Gastroesophageal sphincter (tissue), 4 donors: ENCODE measurements at regions not wholly inside any gene's neighbourhood (a gene's known extent, or its start where the extent isn't known, plus 50 kb on each side); places are given as distances from the start of the nearest gene placed in this dataset.

Experiments used
- ATAC-seq: fragments of 150-250 bp; one replicate; pipeline ENCODE4 v1.9.1; 2016; ENCODE audit warnings: mild to moderate bottlenecking, moderate library complexity
- H3K27ac ChIP-seq, 4 donors: fragments of 200-600 bp; sonication (generic) in 3 of 4; 1 replicate in 3 of 4; 2 replicates in 1 of 4; pipeline ENCODE4 v1.5.1; 2016 to 2019
- H3K27me3 ChIP-seq: fragments of 200-600 bp; sonication (generic); one replicate; pipeline ENCODE4 v1.5.1; 2019
- H3K36me3 ChIP-seq, 2 donors: fragments of 200-600 bp; sonication (generic); one replicate each; pipeline ENCODE4 v1.5.1; 2019; ENCODE audit warnings: control low read depth in 1 of 2
- H3K4me1 ChIP-seq, 3 donors: fragments of 200-600 bp; sonication (generic); 1 replicate in 2 of 3; 2 replicates in 1 of 3; pipeline ENCODE4 v1.5.1; 2016 to 2019; ENCODE audit warnings: control low read depth in 2 of 3
- H3K4me3 ChIP-seq, 2 donors: fragments of 200-600 bp; sonication (generic); one replicate each; pipeline ENCODE4 v1.5.1; 2019; ENCODE audit warnings: mild to moderate bottlenecking in 1 of 2, moderate library complexity in 1 of 2
- H3K9me3 ChIP-seq, 3 donors: fragments of 200-600 bp; sonication (generic); one replicate each; pipeline ENCODE4 v1.5.1; 2017 to 2019; ENCODE audit warnings: control low read depth in 2 of 3
- CTCF ChIP-seq, 4 experiments: fragments of 200-600 bp in 2 of 4; fragments of 450-650 bp in 2 of 4; sonication (generic) in 1 of 4; IDR thresholded peaks; one replicate each; pipeline ENCODE4 v1.5.1; 2017 to 2019; ENCODE audit warnings: antibody characterized with exemption in 4 of 4, mild to moderate bottlenecking in 2 of 4, moderate library complexity in 2 of 4
- EP300 ChIP-seq: sonication (generic); formaldehyde crosslinking; IDR thresholded peaks from one replicate; pipeline ENCODE4 v1.6.1; 2017; ENCODE audit warnings: antibody characterized with exemption, mild to moderate bottlenecking
- POLR2A ChIP-seq, 2 donors: fragments of 450-650 bp; IDR thresholded peaks; one replicate each; pipeline ENCODE4 v1.6.1; 2017; ENCODE audit warnings: antibody characterized with exemption in 2 of 2, mild to moderate bottlenecking in 2 of 2, moderate library complexity in 1 of 2
- POLR2AphosphoS5 ChIP-seq: sonication (generic); formaldehyde crosslinking; IDR thresholded peaks from one replicate; pipeline ENCODE4 v1.6.1; 2017; ENCODE audit warnings: antibody characterized with exemption
- WGBS, 2 donors: methylation state at CpG; one replicate each; pipeline ENCODE4 v1.1.5; 2018; ENCODE audit warnings: low coverage in 1 of 2; 5-methylcytosine and 5-hydroxymethylcytosine counted together

GRCh38 chrX:6383917-6384316 is 151.0 kb downstream of the VCX3A start:
- no peak for ATAC-seq
- Histone ChIP-seq H3K27ac (no peak overlapping the region), H3K9me3 (no peaks in the 10 kb centered on the region), H3K4me1 (no peaks in the 10 kb centered on the region), H3K36me3 (no peaks in the 10 kb centered on the region), H3K4me3 (no peak overlapping the region), H3K27me3 (no peaks in the 10 kb centered on the region)
- WGBS, 2 donors, result 41% methylated on average over 3 of the region's 5 CpGs; no CpG with 5 or more reads in 1 of the 2 donors
- no peak for TF ChIP-seq EP300
- TF ChIP-seq POLR2A (IDR thresholded peaks at IDR 0.05), result no peak
- TF ChIP-seq POLR2AphosphoS5, result no peak
- TF ChIP-seq CTCF (IDR thresholded peaks at IDR 0.05), result no peak

DNA sequence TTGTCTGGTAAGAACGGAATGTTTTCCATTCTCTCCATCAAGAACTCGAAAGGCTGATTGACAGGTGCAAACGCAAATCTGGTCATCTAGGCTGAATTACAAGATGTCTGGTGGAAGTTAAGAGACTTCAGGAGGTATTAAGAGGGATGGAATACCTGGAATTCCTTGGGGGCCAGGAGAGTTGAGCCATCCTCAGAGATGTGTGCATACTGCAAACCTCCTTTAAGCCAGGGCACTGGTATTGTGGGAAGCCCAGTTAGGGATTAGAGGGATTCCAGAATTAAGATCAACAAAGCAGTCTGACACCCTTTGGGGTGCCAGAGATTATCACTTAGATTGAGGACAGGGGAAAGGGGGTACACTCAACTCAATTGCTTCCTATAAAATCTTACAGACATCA is 151.4 kb downstream of the VCX3A start:
- no peaks in the 10 kb centered on the region for H3K4me1 ChIP-seq
- TF ChIP-seq POLR2A (IDR thresholded peaks at IDR 0.05), result no peak
- no peak for TF ChIP-seq EP300
- TF ChIP-seq POLR2AphosphoS5, result no peak
- no peak for TF ChIP-seq CTCF (IDR thresholded peaks at IDR 0.05)
- 59% methylated on average over 3 of the region's 3 CpGs; no CpG with 5 or more reads in 1 of the 2 donors for WGBS, 2 donors
- no peak for ATAC-seq
- no peak overlapping the region for H3K27ac ChIP-seq
- H3K27me3 ChIP-seq, result no peaks in the 10 kb centered on the region
- H3K36me3 ChIP-seq, result no peaks in the 10 kb centered on the region
- H3K4me3 ChIP-seq, result no peak overlapping the region
- no peaks in the 10 kb centered on the region for H3K9me3 ChIP-seq

GRCh38 chrX:6382284-6382683 is 152.6 kb downstream of the VCX3A start:
- H3K27ac ChIP-seq, result no peak overlapping the region
- H3K36me3 ChIP-seq, result no peaks in the 10 kb centered on the region
- 65 to 100% methylated on average over 2 to 9 of the region's 9 CpGs for WGBS, 2 donors
- TF ChIP-seq EP300, result no peak
- no peak for TF ChIP-seq POLR2AphosphoS5
- no peak for TF ChIP-seq CTCF (IDR thresholded peaks at IDR 0.05)
- TF ChIP-seq POLR2A (IDR thresholded peaks at IDR 0.05), result no peak
- no peaks in the 10 kb centered on the region for H3K27me3 ChIP-seq
- no peak for ATAC-seq
- H3K4me3 ChIP-seq, result no peak overlapping the region
- no peaks in the 10 kb centered on the region for H3K9me3 ChIP-seq
- H3K4me1 ChIP-seq, result no peaks in the 10 kb centered on the region

- no peaks in the 10 kb centered on the region for H3K36me3 ChIP-seq
- ATAC-seq, result no peak
Observed at GRCh38 chrX:6377103-6377764, 148.6 kb upstream of the NLGN4X start.

More at GRCh38 chrX:6377103-6377764, 148.6 kb upstream of the NLGN4X start:
- TF ChIP-seq CTCF (IDR thresholded peaks at IDR 0.05) (no peak), POLR2AphosphoS5 (no peak), EP300 (no peak), POLR2A (IDR thresholded peaks at IDR 0.05) (no peak)
- no peaks in the 10 kb centered on the region for H3K27me3 ChIP-seq
- H3K27ac ChIP-seq, result no peak overlapping the region
- 58 to 63% methylated on average over 3 of the region's 3 CpGs for WGBS, 2 donors
- H3K4me1 ChIP-seq, result no peaks in the 10 kb centered on the region
- no peaks in the 10 kb centered on the region for H3K9me3 ChIP-seq
- no peak overlapping the region for H3K4me3 ChIP-seq
